ENCODE measurements at regions not wholly inside any gene's neighbourhood (a gene's known extent, or its start where the extent isn't known, plus 50 kb on each side); places are given as distances from the start of the nearest gene placed in this dataset.

- no peak for TF ChIP-seq CTCF (IDR thresholded peaks at IDR 0.05; ENCODE audit: extremely low read depth in 1 of 2, insufficient read depth in 1 of 2, low read depth in 1 of 2, low read length in 2 of 2)
- no peak for TF ChIP-seq POLR2A (IDR thresholded peaks at IDR 0.05; ENCODE audit: low read depth, low read length)
- TF ChIP-seq MYC (IDR thresholded peaks at IDR 0.05; ENCODE audit: low read depth, low read length): no peak
- no peak for TF ChIP-seq POLR2AphosphoS5 (IDR thresholded peaks at IDR 0.05; ENCODE audit: insufficient read depth, low read depth, low read length)
- TF ChIP-seq EZH2 (IDR thresholded peaks at IDR 0.05; ENCODE audit: borderline replicate concordance, low read depth, low read length, severe bottlenecking): no peak
- TF ChIP-seq JUN (IDR thresholded peaks at IDR 0.05; ENCODE audit: borderline replicate concordance, insufficient read depth, insufficient read length, low read depth): no peak
Observed at GRCh38 chr5:74118071-74118470, 492.1 kb downstream of the ARHGEF28 start.

Measured in endothelial cell of umbilical vein (primary cell).